C4-2B (cell line): ENCODE measurements at regions not wholly inside any gene's neighbourhood (a gene's known extent, or its start where the extent isn't known, plus 50 kb on each side); places are given as distances from the start of the nearest gene placed in this dataset.
"Not testable (repeated sequence)": the region's sequence is repeated elsewhere in the genome, so short reads cannot be mapped to it uniquely, and the experiment has no call there.

Source experiments
- ZFX ChIP-seq: fragments of 450-650 bp; IDR thresholded peaks from 2 replicates; pipeline ENCODE4 v1.6.1; 2017
- TF ChIP-seq, protein P1 (sequence below): fragments of 450-650 bp; conservative IDR thresholded peaks from 2 replicates; pipeline ENCODE4 v1.5.1; 2017; ENCODE audit warnings: mild to moderate bottlenecking

DNA sequence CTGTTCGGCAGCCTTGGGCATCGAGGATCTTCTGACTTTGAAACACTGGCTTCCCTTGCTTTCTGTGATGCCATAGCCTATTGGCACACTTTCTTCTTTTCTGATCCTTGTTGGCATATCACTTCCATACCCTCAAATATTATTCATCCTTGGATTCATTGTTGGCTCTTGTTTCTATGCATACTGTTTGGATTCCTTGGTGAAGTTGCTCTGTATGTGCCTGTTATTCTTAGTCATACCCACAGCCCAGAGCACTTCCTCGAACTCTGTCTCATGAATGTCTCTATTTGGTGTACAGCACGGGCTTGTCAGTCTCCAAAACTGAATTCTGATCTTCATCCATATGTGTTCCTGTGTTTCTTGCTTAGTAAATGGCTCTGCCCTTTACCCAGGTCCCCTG, 63.6 kb downstream of the NPIPB11 start:
- TF ChIP-seq, protein P1, sequence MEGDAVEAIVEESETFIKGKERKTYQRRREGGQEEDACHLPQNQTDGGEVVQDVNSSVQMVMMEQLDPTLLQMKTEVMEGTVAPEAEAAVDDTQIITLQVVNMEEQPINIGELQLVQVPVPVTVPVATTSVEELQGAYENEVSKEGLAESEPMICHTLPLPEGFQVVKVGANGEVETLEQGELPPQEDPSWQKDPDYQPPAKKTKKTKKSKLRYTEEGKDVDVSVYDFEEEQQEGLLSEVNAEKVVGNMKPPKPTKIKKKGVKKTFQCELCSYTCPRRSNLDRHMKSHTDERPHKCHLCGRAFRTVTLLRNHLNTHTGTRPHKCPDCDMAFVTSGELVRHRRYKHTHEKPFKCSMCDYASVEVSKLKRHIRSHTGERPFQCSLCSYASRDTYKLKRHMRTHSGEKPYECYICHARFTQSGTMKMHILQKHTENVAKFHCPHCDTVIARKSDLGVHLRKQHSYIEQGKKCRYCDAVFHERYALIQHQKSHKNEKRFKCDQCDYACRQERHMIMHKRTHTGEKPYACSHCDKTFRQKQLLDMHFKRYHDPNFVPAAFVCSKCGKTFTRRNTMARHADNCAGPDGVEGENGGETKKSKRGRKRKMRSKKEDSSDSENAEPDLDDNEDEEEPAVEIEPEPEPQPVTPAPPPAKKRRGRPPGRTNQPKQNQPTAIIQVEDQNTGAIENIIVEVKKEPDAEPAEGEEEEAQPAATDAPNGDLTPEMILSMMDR = not testable (repeated sequence)
- TF ChIP-seq ZFX = not testable (repeated sequence)
